Mesothelial cell of epicardium (in vitro differentiated cells): ENCODE measurements at regions not wholly inside any gene's neighbourhood (a gene's known extent, or its start where the extent isn't known, plus 50 kb on each side); places are given as distances from the start of the nearest gene placed in this dataset.

ENCODE experiments used
- DNase-seq, 2 experiments: peaks; one replicate each; pipeline ENCODE4 v3.0.0; 2021; ENCODE audit warnings: low spot score in 2 of 2; ENCODE audit not compliant: unreplicated experiment in 2 of 2
- H3K27ac Mint-ChIP-seq: 2 replicates; pipeline ENCODE4 v1.8.0; 2021; ENCODE audit warnings: mixed read lengths
- H3K27me3 Mint-ChIP-seq: 2 replicates; pipeline ENCODE4 v1.8.0; 2021; ENCODE audit warnings: low read depth, mixed read lengths
- H3K36me3 Mint-ChIP-seq: 2 replicates; pipeline ENCODE4 v1.8.0; 2021; ENCODE audit warnings: mixed read lengths
- H3K4me1 Mint-ChIP-seq: 2 replicates; pipeline ENCODE4 v1.8.0; 2021; ENCODE audit warnings: mixed read lengths
- H3K4me3 Mint-ChIP-seq: 2 replicates; pipeline ENCODE4 v1.8.0; 2021; ENCODE audit warnings: mild to moderate bottlenecking, moderate library complexity, mixed read lengths
- H3K9me3 Mint-ChIP-seq: 2 replicates; pipeline ENCODE4 v1.8.0; 2021; ENCODE audit warnings: mixed read lengths
- TF ChIP-seq, protein P1 (sequence below): fragments of 200-600 bp; sonication (generic); IDR thresholded peaks from one replicate; pipeline ENCODE4 v1.5.0; 2021; ENCODE audit warnings: antibody characterized with exemption; ENCODE audit not compliant: unreplicated experiment

GRCh38 chr3:176321099-176321498, 876.2 kb downstream of the TBL1XR1 start:
- Mint-ChIP-seq H3K4me1 (no peaks in the 10 kb centered on the region), H3K27ac (no peak overlapping the region), H3K9me3 (no peaks in the 10 kb centered on the region), H3K36me3 (no peaks in the 10 kb centered on the region), H3K4me3 (no peak overlapping the region), H3K27me3 (peaks cover 40% of the 10 kb centered on the region)
- no peak for DNase-seq
- TF ChIP-seq, protein P1, sequence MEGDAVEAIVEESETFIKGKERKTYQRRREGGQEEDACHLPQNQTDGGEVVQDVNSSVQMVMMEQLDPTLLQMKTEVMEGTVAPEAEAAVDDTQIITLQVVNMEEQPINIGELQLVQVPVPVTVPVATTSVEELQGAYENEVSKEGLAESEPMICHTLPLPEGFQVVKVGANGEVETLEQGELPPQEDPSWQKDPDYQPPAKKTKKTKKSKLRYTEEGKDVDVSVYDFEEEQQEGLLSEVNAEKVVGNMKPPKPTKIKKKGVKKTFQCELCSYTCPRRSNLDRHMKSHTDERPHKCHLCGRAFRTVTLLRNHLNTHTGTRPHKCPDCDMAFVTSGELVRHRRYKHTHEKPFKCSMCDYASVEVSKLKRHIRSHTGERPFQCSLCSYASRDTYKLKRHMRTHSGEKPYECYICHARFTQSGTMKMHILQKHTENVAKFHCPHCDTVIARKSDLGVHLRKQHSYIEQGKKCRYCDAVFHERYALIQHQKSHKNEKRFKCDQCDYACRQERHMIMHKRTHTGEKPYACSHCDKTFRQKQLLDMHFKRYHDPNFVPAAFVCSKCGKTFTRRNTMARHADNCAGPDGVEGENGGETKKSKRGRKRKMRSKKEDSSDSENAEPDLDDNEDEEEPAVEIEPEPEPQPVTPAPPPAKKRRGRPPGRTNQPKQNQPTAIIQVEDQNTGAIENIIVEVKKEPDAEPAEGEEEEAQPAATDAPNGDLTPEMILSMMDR: no peak

GRCh38 chr3:176313426-176313825, 883.9 kb downstream of the TBL1XR1 start:
- Mint-ChIP-seq H3K9me3 (peaks cover 4% of the 10 kb centered on the region), H3K4me1 (no peaks in the 10 kb centered on the region), H3K4me3 (no peak overlapping the region), H3K27ac (no peak overlapping the region), H3K27me3 (no peaks in the 10 kb centered on the region), H3K36me3 (no peaks in the 10 kb centered on the region)
- no peak for DNase-seq
- TF ChIP-seq, protein P1: no peak

DNA sequence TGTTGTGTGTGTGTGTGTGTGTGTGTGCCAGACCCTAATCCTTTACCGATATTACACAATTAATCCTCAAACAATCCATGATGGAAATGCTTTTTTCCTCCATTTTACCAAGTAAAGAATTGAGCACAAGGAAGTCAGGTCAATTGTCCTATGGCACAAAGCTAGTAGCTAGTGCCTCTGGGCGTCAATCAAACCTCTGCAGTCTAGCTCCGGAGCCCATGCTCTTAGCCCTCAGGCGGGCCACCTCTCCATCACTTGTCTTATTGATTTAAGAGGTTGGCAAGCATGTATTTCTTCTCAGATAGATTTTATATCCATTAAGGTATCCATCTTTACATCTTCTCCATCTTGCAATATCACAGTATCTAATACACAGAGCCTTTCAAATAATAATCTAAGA, 886.6 kb downstream of the TBL1XR1 start:
- no peak overlapping the region for H3K27ac Mint-ChIP-seq
- DNase-seq: no peak
- H3K4me3 Mint-ChIP-seq: no peak overlapping the region
- TF ChIP-seq, protein P1: no peak
- no peaks in the 10 kb centered on the region for H3K4me1 Mint-ChIP-seq
- no peaks in the 10 kb centered on the region for H3K27me3 Mint-ChIP-seq
- peaks cover 4% of the 10 kb centered on the region for H3K9me3 Mint-ChIP-seq
- H3K36me3 Mint-ChIP-seq: no peaks in the 10 kb centered on the region

DNA sequence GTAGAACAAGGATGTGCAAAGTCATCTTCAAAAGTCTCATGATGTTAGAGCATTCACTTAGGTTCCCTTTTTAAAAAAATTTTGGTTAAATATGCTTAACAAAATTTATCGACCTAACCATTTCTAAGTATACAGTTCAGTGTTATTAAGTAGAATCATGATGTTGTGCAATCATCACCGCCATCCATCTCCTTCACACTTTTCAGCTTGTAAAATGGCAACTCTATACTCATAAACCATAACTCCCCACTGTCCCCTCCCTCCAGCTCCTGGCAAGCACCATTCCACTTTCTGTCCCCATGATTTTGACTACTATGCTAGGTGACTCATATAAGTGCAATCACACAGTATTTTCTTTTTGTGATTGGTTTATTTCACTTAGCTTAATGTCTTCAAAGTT, 895.0 kb downstream of the TBL1XR1 start:
- no peak overlapping the region for H3K27ac Mint-ChIP-seq
- H3K27me3 Mint-ChIP-seq: peaks cover 1% of the 10 kb centered on the region
- DNase-seq: no peak
- H3K4me3 Mint-ChIP-seq: no peak overlapping the region
- no peaks in the 10 kb centered on the region for H3K9me3 Mint-ChIP-seq
- no peaks in the 10 kb centered on the region for H3K4me1 Mint-ChIP-seq
- TF ChIP-seq, protein P1: no peak
- H3K36me3 Mint-ChIP-seq: no peaks in the 10 kb centered on the region

DNA sequence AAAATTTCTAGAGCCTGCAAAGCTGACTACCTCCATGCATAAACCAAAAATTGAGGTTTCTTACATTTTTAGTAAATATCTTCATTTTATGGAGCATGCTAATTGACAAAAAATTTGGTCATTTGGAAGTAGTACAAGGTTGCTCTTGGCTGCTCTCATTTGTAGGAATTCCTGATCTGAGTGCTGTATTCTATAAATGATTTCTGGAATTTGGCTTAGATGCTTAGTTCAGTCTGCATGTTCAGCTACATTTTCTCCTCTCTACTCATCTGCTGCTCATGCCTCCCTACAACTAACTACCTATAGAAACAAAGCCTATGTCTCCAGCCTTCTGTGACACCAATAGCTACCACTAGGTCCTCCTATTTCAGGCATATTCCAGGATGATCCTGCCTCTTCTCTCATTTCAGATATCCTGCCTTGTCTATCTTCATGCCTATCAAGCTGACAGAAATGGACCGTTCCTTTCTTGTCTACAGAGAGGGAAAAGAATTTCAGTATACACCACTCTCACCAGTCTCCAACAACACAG, 901.1 kb downstream of the TBL1XR1 start:
- H3K9me3 Mint-ChIP-seq: peaks cover 18% of the 10 kb centered on the region
- DNase-seq: no peak
- H3K4me1 Mint-ChIP-seq: peaks cover 7% of the 10 kb centered on the region
- peaks cover 1% of the 10 kb centered on the region for H3K36me3 Mint-ChIP-seq
- no peak overlapping the region for H3K27ac Mint-ChIP-seq
- H3K27me3 Mint-ChIP-seq: no peaks in the 10 kb centered on the region
- TF ChIP-seq, protein P1: no peak
- no peak overlapping the region for H3K4me3 Mint-ChIP-seq

- Mint-ChIP-seq H3K36me3 (peaks cover 1% of the 10 kb centered on the region), H3K27ac (no peak overlapping the region), H3K27me3 (no peaks in the 10 kb centered on the region), H3K4me3 (no peak overlapping the region), H3K4me1 (peaks cover 7% of the 10 kb centered on the region), H3K9me3 (peaks cover 18% of the 10 kb centered on the region)
- TF ChIP-seq, protein P1: no peak
- DNase-seq: no peak
Measured at GRCh38 chr3:176293276-176293675, 904.0 kb downstream of the TBL1XR1 start.
